SHP77 (cell line): ENCODE measurements at regions not wholly inside any gene's neighbourhood (a gene's known extent, or its start where the extent isn't known, plus 50 kb on each side); places are given as distances from the start of the nearest gene placed in this dataset.

Experiments used
- DNase-seq, 2 experiments: peaks; one replicate each; lab custom pipeline; 2025; lab: John Stamatoyannopoulos, UW

DNA sequence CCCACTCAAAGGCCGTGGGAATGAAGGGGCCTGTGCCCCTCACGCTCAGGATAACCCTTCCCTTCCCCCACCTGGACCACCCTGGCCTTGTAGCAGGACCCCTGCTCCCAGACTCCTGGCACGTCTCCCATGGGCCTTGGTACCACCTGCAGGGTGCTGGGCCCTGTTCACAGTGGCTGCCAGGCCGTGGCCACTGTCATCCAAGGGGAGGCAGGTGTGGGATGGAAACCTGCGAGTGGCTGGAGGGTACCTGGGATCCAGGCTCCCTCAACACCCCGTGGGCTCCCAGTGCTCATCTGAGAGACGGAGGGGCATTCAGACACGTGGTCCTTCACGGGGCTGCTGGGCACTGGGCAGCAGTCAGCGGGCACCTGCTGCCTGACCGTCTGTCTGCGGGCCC lies 75.6 kb upstream of the CIBAR2 start:
- DNase-seq, result no peak

DNA sequence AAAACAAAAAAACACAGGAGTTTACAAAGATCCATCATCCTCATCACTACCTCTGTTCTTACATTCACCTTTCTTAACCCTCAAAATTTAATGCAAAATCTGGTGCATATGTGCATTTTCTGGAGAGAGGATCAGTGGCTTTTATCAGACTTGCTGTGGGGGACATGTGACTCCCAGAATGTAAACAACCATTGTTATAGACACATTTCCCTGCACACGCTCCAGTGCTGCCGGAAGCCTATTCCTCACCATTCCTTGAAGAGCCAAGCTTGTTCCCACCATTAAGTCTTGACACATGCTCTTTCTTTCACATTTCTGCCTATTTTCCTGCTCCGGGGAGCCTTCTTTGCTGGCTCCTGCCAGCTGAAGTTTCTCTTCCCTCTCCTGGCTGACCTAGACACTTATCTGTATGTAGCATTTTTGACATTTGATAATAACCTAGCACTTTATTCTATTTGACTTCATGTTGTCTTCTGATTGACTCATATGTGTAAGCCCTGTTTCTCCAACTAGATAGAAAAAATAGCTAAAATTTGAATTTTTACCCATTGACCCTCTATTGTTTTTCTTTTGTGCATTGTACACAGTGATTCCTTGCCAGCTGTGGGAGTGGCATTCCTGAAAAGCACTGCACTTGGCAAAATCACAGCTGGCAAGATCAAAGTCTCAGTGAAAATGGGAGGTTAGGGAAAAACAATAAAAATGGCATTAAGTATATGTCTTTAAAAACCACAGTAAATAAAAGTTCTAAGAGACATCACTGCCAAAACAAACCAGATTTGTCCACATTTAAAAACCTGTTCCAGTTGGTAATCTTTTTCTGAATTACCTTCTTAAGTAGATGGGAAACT lies 76.8 kb upstream of the CIBAR2 start:
- DNase-seq, result no peak

DNA sequence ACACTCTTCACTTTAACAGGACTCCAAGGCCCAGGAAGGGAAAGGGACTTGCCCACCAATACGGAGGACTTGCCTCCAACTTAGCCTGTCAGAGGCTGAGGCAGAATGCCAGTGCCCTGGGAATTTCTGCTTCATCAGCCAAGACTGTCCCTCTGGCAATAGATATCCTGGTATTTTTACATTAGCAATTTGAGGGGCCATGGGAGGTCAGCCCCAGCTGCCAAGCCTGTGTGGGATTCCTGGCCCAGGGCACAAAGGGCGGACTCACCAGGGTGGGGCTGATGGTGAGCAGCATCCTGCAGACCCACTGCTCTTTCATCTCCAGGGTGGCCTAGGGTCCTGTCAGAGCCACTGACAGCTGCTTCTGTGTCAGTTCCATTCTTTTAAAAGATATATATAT lies 78.3 kb upstream of the CIBAR2 start:
- no peak for DNase-seq

DNA sequence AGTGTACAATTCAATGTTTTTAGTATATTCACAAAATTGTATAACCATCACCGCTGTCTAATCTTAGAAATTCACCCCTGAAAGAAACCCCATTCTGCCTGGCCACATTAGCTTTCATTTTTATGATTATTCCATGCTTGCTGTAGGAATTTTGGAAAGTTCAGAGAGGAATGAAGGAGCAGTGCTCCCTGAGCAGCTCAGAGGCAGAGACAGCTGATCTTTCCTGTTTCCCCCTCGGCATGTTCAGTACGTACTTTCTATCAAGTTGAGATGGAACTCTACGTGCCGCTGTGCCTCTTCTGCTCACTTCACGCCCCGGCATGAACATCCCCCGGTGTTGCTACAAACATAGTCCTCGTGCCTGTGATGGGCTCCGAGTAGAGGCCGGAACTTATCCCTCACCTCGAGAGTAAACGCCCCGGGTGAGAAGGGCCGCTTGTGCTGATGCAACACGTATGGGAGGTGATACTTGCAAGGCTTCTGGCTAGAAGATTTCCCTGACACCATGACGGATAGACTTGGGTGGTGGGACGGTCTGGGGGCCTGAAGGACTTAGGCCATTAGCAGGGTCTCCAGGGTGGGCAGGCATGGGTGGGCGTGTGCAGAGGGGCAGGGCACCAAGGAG lies 79.2 kb upstream of the CIBAR2 start:
- DNase-seq, result no peak

DNA sequence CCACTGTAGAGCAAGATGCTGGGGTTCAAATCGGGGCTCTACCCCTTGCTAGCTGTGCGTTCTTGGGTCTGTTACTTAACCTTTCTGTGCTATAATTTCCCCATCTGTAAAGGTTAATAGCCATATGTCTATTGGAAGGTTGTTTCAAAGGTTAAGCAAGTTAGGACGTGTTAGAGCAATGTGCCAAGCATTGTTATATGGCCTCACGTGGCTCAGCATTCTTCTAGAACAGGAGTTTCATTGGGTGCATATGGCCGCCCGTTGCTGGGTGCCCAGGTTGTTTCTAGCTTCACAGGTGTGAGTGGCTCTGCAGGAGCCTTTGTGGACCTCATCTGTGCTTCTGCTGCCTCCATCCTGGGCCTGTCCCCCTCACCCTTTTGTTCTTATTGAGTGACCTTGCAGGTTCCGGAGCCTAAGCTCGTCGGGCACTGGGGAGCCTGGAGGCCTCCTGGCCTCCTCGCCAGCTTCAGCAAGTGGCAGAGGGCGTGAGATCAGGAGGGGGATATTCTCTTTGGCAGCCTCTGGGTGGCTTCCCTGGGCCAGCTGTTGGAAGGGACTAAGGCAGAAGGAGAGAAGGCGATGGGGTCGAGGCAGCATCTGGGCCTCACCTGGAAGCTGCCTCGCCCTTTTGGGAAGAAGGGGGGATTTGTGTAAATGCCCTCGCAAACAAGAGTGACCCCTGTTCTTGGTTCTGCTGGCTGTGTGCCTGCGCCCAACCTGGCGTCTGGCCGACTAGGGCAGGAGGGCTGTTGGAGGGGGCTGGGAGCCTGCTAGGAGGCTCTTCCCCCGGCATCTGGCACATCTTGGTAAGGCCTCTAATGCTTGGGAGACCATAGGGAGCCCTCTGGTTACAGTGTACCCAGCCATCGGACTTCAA lies 80.2 kb upstream of the CIBAR2 start:
- DNase-seq, result no peak

DNA sequence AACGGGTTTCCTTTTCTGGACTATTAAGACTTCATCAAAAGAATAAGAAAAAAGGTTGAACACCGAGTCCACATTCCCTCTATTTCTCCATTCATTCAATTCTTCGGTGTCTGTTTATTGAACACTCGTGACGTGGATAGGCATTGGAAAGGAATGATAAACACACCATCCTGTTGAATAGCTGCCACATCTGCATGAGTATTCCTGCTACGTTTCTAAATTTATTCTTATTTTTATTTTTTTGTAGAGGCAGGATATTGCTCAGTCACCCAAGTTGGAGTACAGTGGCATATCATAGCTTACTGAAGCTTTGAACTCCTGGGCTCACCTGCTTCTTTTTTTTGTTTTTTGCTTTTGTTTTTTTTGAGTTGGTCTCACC lies 80.8 kb upstream of the CIBAR2 start:
- DNase-seq, result no peak

DNA sequence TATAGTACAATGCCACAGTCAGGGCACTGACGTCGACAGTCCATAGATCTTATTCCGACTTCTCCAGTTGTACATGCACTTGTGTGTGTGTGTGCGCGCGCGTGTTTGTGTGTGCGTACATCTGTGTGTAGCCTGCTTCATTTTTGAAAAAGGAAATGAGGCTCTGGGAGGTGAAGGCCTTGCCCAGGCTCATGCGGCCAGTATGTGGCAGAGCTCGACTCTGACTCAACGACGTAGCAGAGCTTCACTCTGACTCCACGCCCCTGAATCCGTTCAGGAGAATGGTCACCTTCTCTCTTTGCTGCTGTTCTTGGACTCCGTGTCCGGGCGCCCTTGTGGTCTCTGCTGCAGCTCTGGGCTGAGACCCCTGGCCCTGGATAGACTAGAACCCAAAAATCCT lies 81.6 kb upstream of the CIBAR2 start:
- no peak for DNase-seq

DNA sequence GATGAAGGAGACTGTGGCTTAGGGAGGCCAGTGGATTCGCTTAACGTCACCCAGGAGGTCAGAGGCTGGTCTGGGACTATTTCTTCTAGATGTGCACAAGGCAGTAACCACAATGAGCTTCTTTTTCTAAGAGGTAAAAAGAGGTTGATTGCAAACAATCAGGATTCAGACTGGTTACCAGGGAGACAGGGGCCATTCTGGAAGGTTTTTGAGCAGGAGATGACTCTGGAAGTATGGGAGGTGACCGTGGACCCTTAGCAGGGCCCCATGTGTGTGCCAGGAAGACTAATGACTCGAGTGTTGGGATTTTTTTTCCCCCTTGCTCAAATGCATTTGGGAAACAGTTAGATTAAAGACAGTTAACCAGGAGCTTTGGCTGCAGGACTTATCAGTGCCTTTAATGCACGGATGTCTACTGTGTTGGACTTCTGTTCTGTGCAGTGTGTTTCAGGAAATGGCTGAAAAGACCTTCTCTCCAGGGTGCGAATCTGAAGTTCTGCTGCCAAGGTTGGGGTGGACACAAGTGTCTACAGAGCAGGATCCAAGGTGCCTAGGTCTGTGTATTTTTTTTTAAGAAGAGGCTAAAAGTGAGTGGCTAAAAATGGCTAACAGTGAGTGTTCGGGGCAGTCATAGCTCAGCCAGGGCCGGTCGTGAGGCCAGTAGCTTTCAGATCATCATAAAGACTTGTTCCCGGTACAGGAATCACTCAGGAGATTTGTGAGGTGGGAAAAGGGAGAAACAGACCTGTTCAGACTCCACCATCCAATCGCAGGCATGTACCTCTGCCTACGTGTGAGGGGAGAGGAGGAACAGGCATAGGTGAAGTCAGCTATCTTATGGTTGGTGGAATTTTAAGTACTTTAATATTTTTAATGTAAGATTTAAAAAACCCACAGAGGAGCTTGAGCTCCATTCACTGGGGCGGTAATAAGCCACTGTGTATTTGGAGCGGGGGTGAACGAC lies 82.3 kb upstream of the CIBAR2 start:
- DNase-seq, result no peak

DNA sequence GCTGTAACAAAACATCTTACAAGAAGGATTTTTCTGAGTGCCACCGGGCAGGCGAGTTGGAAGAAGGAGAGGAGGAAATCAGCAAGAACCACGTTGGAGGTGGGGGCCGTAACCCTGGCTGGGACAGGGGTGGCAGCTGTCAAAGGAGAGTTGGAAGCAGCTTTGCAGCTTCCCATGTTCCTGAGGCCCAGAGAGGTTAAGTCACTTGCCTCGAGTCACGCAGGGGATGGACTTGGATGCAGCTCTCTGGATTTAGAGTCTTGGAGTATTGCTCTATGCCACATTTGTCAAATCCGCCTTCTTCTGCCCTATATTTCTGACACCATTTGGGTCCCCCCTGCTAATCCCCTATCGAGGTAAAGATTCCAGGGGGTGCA lies 83.0 kb upstream of the CIBAR2 start:
- no peak for DNase-seq

DNA sequence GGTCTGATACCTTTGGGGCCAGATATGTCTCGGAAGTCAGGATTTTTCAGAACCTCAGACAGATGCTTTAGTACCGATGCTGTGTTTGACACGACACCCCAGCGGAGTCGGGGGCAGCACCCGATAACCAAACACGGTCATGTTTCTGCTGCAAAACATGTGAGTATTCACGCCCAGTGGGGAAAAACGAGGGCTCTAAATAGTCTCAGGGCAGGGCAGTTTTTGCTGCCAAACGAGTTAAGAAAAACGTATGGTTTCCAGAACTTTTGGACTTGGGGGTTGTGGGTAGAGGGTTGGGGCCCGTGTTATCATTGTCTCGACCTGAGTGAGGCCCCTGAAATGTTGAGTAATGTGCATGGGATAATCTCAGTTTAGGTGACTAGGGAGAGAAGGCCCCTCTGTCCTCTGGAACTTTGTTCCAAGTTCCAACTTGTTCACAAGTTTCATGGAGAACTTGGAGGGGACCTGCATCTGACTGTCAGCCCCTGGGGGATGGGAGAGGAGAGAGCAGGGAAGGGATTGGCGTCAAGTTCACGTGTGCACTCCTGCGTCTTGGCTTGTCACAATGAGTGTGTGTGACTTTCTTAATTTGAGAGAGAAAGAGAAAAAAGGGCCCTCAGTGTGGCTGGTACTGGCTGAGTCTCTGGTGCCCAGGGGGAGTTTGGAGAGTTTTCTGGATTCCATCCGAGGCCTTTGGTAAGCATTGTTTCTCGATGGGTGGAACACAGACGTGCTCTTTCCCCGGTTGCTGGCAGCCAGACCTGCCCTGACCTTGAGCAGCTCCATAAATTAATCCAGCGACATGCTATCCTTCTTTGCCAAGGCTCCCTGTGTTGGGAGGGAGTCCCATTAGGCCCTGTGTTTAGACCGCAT lies 83.9 kb upstream of the CIBAR2 start:
- DNase-seq, result no peak

DNA sequence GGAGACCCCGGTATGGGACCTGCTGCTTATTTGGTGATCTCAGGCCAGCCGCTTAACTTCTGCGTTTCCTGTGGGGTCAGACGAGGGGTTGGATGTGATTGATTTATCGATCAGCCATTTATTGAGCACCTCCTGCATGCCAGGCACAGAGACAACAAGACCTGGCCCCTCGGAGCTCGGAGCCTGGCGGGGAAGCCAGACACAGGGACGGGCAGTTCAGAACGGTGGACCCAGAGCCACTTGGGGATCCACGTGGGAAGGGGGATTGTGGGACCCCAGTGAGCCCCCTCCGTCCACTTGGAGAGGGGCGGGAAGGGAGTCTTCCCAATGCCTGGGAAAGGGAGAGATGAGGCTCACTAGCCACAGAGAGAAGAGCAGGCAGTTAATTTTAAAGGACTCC lies 84.7 kb upstream of the CIBAR2 start:
- DNase-seq, result no peak

DNA sequence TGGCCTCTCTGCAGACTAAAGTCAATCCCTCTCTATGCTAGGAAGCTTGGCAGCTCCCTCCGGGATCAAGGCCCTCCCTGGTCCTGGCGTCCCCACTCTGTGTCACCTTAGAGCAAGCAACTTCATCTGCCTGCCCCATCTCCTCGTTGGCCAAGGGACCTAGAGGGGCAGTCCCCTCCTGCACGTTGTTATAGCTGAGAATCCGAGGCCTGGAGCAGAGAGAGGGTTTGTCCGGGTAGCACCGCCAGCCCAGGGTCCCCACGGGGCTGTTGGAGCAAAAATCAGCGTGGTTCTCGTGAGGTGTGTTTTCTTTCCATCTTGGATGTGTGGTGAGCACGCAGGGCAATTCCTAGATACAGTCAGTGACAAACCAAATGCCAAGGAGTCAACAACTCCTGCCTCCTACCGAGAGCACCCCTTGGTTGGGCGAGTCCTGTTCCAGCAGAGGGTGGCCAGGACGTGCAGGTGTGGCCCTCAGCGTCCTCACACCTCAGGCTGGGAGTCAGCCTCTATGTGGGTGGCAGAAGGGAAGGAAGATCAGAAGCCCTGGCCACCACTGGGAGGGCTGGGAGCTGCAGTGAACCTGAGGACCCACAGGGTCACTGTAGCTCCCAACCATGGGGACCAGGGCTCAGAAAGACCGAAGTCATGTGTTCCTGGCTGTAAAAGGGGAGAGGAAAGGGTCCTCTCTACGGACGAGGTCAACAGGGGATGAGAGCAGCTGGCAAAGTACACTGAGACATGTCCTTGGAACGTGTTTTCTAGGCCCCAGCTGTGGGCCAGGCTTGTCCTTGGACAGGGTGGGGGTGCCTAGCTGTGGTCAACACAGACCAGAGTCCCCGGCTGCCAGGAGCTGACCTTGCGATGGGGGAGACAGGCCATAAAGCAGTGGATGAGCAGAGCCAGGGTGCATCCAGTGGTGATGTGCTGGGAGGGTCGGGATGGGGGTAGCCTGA lies 85.6 kb upstream of the CIBAR2 start:
- DNase-seq, result no peak

DNA sequence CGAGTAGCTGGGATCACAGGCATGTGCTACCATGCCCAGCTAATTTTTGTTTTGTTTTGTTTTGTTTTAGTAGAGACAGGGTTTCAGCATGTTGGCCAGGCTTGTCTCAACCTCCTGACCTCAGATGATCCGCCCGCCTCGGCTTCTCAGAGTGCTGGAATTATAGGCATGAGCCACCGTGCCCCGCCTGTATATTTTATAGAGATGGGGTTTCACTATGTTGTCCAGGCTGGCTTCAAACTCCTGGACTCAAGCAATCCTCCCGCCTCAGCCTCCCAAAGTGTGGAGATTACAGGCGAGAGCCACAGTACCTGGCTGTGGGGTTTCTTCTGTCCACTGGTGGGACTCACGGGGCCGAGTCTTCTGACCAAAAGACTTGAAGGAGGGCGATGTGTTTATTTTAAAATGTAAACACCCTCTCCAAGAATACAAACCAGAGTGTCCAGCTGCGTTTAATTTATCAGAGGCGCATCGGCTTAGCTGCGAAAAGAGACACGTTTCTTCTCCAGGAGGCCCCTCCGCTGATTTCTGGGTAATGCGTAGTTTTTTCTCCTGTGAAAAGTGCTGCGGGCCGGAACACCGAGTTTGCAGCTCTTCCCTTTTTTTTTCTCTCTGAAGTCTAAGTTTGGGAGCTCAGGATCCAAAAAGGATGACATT lies 86.9 kb upstream of the CIBAR2 start:
- DNase-seq, result no peak

DNA sequence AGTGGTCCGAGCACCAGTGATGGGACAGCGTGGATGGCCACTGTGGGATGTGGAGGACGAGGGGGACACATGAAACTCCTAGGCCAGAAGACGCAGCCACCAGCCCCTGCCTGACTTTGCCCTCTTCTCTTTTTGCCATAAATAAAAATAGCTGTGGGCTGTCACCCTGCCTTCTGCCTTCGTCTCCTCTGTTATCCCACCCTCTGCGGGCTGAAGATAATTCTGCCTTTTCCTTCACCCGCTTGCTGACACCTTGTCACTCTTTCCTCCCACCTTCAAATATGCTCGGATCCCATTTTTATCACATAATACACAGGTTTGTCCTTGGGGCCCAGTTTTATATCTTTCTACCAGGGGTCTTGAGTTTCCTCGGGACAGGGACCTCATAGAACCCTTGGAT lies 87.6 kb upstream of the CIBAR2 start:
- no peak for DNase-seq

DNA sequence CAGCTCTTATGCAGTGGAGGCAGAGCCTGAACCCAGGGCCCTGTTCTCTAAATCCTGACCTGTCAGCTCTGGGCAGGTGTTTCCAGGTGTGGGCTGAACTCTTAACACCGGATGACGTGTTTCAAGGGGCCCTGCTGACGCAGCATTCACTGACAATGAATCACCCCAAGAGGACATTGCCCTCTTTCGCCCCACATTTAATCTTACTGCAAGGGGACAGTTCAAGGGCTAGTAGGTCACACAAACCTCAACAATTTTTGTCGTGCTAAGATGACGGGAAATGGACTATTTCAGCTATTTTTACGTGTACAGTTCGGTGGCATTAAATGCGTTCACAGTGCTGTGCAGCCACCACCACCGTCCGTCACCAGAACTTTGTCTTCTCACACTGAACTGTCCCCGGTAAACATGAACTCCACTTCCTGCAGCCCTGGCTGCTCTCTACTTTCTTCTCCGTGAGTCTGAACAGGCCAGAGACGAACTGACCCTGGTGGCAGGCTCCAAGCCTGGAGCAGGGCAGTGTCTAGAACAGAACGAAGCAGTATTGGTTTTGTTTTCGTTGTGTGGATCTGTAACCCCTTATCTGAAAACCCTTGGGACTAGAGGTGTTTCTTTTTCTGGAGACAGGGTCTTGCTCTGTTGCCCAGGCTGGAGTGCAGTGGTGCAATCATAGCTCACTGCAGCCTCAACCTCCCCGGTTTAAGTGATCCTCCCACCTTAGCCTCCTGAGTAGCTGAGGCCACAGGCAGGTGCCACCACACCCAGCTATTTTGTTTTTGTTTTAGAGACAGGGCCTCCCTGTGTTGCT lies 88.4 kb upstream of the CIBAR2 start:
- DNase-seq, result no peak

DNA sequence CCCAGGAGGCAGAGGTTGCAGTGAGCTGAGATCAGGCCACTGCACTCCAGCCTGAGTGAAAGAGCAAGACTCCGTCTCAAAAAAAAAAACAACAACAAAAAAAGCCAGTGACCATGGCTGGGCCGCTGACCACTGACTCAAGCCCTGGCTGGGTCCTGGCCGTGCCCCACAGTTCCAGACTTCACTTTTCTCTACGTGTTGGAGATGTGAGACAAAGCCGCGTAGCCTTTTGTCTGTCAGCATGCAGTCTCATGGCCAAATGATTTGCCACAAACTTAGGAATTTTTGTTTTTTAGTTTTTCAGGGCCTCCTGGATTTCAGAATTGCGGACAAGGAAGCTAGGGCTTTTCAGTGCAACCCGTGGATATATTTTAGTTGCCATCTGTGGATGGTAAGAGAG lies 89.3 kb upstream of the CIBAR2 start:
- DNase-seq, result no peak

DNA sequence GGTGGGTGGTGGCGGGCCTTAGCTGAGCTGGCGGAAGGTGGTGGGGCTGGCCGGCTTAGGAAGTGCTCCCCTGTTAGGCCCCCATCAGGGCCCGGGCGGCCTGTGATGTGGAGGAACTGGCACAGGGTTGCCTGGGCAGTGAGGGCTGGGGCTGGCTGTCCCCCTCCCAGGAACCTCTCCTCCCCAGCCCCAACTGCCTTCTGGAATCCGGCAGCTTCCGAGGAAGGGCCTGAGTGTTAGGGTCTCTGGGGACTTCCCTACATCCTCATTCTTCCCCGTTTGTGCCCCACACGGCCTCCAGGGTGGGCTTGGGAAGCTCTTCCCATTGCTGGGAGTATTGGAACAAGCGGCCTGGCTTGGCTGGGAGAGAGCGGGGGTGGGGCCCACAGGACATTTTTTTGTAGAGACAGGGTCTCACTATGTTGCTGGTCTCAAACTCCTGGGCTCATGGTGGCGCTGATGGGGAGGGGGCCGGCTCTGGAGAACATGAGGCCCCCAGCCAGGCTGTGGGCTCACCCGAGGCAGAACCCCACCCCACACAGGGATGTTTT lies 89.9 kb upstream of the CIBAR2 start:
- no peak for DNase-seq
